Natural killer cell (primary cell): ENCODE measurements at regions not wholly inside any gene's neighbourhood (a gene's known extent, or its start where the extent isn't known, plus 50 kb on each side); places are given as distances from the start of the nearest gene placed in this dataset.

Experiments
- ATAC-seq, 3 donors: fragments of 150-1000 bp in 2 of 3; fragments of 200-7000 bp in 1 of 3; cut with Tn5 transposase; 1 replicate in 1 of 3; 2 replicates in 2 of 3; pipeline ENCODE4 v1.10.0; 2021; ENCODE audit warnings: mild to moderate bottlenecking in 2 of 3, moderate library complexity in 2 of 3
- DNase-seq, 2 donors: peaks; one replicate each; pipeline versions ENCODE4 v3.0.0 to v3.0.0-alpha.2; 2013 to 2021; ENCODE audit warnings: mixed read lengths in 1 of 2
- H3K27ac ChIP-seq: one replicate; pipeline ENCODE4 v1.5.1; 2013; ENCODE audit warnings: mild to moderate bottlenecking, low read length
- H3K27me3 ChIP-seq: one replicate; pipeline ENCODE4 v1.6.1; 2013; ENCODE audit warnings: low read length; ENCODE audit not compliant: control insufficient read depth, insufficient read depth
- H3K36me3 ChIP-seq: one replicate; pipeline ENCODE4 v1.6.1; 2013; ENCODE audit warnings: low read length; ENCODE audit not compliant: control insufficient read depth, insufficient read depth
- H3K4me1 ChIP-seq: one replicate; pipeline ENCODE4 v1.6.1; 2013; ENCODE audit warnings: low read length; ENCODE audit not compliant: control insufficient read depth, insufficient read depth
- H3K4me3 ChIP-seq: one replicate; pipeline ENCODE4 v1.5.1; 2013; ENCODE audit warnings: low read length
- H3K9me3 ChIP-seq: one replicate; pipeline ENCODE4 v1.6.1; 2013; ENCODE audit warnings: low read length; ENCODE audit not compliant: control insufficient read depth, insufficient read depth
- H3K27ac Mint-ChIP-seq, 2 donors: one replicate each; pipeline ENCODE4 v1.8.0; 2022; ENCODE audit warnings: mild to moderate bottlenecking in 2 of 2, mixed read lengths in 2 of 2, moderate library complexity in 1 of 2
- H3K27me3 Mint-ChIP-seq, 2 donors: one replicate each; pipeline ENCODE4 v1.8.0; 2022; ENCODE audit warnings: low read depth in 2 of 2, mixed read lengths in 2 of 2
- H3K36me3 Mint-ChIP-seq: one replicate; pipeline ENCODE4 v1.8.0; 2022; ENCODE audit warnings: mixed read lengths
- H3K4me1 Mint-ChIP-seq, 2 donors: one replicate each; pipeline ENCODE4 v1.8.0; 2022; ENCODE audit warnings: mixed read lengths in 2 of 2
- H3K4me3 Mint-ChIP-seq: one replicate; pipeline ENCODE4 v1.8.0; 2022; ENCODE audit warnings: mild to moderate bottlenecking, moderate library complexity, mixed read lengths
- H3K9me3 Mint-ChIP-seq, 2 donors: one replicate each; pipeline ENCODE4 v1.8.0; 2022; ENCODE audit warnings: mixed read lengths in 2 of 2
- WGBS: methylation state at CpG from one replicate; pipeline ENCODE4 v1.1.7; 2013; ENCODE audit warnings: missing lambda C conversion rate; ENCODE audit not compliant: insufficient coverage; 5-methylcytosine and 5-hydroxymethylcytosine counted together
- intact Hi-C: fragments of 100-400 bp; cut with micrococcal nuclease; formaldehyde crosslinking; loops from one replicate; pipeline ENCODE4 v1.14.2; 2022
- TF ChIP-seq, protein P1 (sequence below): fragments of 200-600 bp; IDR thresholded peaks from one replicate; pipeline ENCODE4 v1.8.0; 2022; ENCODE audit warnings: antibody characterized with exemption

- Histone ChIP-seq H3K9me3 (no peaks in the 10 kb centered on the region), H3K4me3 (no peak overlapping the region), H3K4me1 (no peaks in the 10 kb centered on the region), H3K36me3 (no peaks in the 10 kb centered on the region), H3K27ac (no peak overlapping the region), H3K27me3 (no peaks in the 10 kb centered on the region)
- WGBS, result 86% methylated on average over 20 of the region's 20 CpGs
- ATAC-seq (no peak), DNase-seq (no peak)
- Mint-ChIP-seq H3K4me3 (no peak overlapping the region), H3K27me3 (peaks cover 15 to 21% of the 10 kb centered on the region in 2 donors), H3K27ac (no peak overlapping the region), H3K9me3 (no peaks in the 10 kb centered on the region), H3K36me3 (no peaks in the 10 kb centered on the region), H3K4me1 (no peaks in the 10 kb centered on the region)
- TF ChIP-seq, protein P1, sequence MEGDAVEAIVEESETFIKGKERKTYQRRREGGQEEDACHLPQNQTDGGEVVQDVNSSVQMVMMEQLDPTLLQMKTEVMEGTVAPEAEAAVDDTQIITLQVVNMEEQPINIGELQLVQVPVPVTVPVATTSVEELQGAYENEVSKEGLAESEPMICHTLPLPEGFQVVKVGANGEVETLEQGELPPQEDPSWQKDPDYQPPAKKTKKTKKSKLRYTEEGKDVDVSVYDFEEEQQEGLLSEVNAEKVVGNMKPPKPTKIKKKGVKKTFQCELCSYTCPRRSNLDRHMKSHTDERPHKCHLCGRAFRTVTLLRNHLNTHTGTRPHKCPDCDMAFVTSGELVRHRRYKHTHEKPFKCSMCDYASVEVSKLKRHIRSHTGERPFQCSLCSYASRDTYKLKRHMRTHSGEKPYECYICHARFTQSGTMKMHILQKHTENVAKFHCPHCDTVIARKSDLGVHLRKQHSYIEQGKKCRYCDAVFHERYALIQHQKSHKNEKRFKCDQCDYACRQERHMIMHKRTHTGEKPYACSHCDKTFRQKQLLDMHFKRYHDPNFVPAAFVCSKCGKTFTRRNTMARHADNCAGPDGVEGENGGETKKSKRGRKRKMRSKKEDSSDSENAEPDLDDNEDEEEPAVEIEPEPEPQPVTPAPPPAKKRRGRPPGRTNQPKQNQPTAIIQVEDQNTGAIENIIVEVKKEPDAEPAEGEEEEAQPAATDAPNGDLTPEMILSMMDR, result no peak
- intact Hi-C loops, result no loop called here
These were observed 78.9 kb upstream of the LHX1 start for GRCh38 chr17:36858119-36859002.

DNA sequence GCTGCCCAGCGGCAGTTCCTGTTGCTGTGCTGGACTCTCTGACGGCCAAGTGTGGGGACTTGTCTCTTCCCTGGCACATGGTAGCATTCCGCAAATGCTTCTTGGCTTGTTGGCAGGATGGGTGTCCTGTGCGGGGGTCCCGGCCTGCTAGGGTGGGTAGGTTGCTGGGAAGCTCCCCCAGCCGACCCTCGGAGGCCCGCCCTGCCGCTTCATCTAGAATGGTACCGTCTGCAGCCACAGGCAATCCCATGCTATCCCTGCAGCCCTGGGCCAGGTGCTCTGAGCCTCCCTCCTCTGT, 78.3 kb upstream of the LHX1 start:
- Histone ChIP-seq H3K9me3 (no peaks in the 10 kb centered on the region), H3K27me3 (no peaks in the 10 kb centered on the region), H3K4me1 (no peaks in the 10 kb centered on the region), H3K36me3 (no peaks in the 10 kb centered on the region), H3K27ac (no peak overlapping the region), H3K4me3 (no peak overlapping the region)
- peaks cover 15 to 18% of the 10 kb centered on the region in 2 donors for H3K27me3 Mint-ChIP-seq
- H3K4me1 Mint-ChIP-seq, result no peaks in the 10 kb centered on the region
- no peaks in the 10 kb centered on the region for H3K36me3 Mint-ChIP-seq
- H3K9me3 Mint-ChIP-seq, result no peaks in the 10 kb centered on the region
- no peak overlapping the region for H3K4me3 Mint-ChIP-seq
- TF ChIP-seq, protein P1, result no peak
- H3K27ac Mint-ChIP-seq, result no peak overlapping the region
- 89% methylated on average over 10 of the region's 10 CpGs for WGBS
- DNase-seq (no peak), ATAC-seq (no peak)
- intact Hi-C loops, result no loop called here

GRCh38 chr17:36859706-36860105, 77.6 kb upstream of the LHX1 start:
- H3K27ac Mint-ChIP-seq, result no peak overlapping the region
- no peaks in the 10 kb centered on the region for H3K9me3 Mint-ChIP-seq
- intact Hi-C loops, result no loop called here
- no peaks in the 10 kb centered on the region for H3K36me3 Mint-ChIP-seq
- H3K4me1 Mint-ChIP-seq, result no peaks in the 10 kb centered on the region
- Histone ChIP-seq H3K27me3 (no peaks in the 10 kb centered on the region), H3K4me1 (no peaks in the 10 kb centered on the region), H3K9me3 (no peaks in the 10 kb centered on the region), H3K4me3 (no peak overlapping the region), H3K36me3 (no peaks in the 10 kb centered on the region), H3K27ac (no peak overlapping the region)
- no peak overlapping the region for H3K4me3 Mint-ChIP-seq
- peaks cover 15 to 17% of the 10 kb centered on the region in 2 donors for H3K27me3 Mint-ChIP-seq
- no peak for DNase-seq
- TF ChIP-seq, protein P1, result no peak
- WGBS, result 85% methylated on average over 11 of the region's 11 CpGs
- no peak for ATAC-seq

DNA sequence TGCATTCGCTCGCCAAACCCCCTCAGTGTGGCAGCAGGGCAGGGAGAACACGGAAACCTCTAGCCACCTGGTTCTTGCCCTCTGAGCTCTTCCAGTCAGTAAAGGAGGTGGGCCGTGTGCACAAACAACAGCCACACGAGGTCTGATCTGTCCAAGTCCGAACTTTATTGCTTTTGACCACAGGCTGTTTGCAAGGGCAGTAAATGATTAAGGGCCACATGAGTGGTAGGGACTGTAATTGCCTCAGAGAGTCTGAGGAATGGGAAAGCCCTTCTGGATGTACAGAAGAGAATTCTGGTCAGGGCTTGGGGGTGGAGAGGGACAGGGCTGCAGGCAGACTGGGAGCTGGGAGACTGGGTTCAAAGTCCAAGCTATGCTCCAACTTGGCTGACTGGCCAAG, 75.7 kb upstream of the LHX1 start:
- ATAC-seq, result no peak
- intact Hi-C loops, result no loop called here
- Histone ChIP-seq H3K4me3 (no peak overlapping the region), H3K9me3 (no peaks in the 10 kb centered on the region), H3K36me3 (no peaks in the 10 kb centered on the region), H3K27me3 (no peaks in the 10 kb centered on the region), H3K4me1 (no peaks in the 10 kb centered on the region), H3K27ac (no peak overlapping the region)
- peaks cover 7 to 9% of the 10 kb centered on the region in 2 donors for H3K27me3 Mint-ChIP-seq
- H3K4me3 Mint-ChIP-seq, result no peak overlapping the region
- DNase-seq, result no peak
- no peaks in the 10 kb centered on the region for H3K4me1 Mint-ChIP-seq
- no peaks in the 10 kb centered on the region for H3K9me3 Mint-ChIP-seq
- H3K27ac Mint-ChIP-seq, result no peak overlapping the region
- TF ChIP-seq, protein P1, result no peak
- WGBS, result 87% methylated on average over 6 of the region's 6 CpGs
- no peaks in the 10 kb centered on the region for H3K36me3 Mint-ChIP-seq
